SK-N-SH (cell line): ENCODE measurements at regions not wholly inside any gene's neighbourhood (a gene's known extent, or its start where the extent isn't known, plus 50 kb on each side); places are given as distances from the start of the nearest gene placed in this dataset.

Source experiments
- CTCF ChIA-PET: fragments of 300-600, 350-600 bp; formaldehyde crosslinking; extraction: SDS; loops from one replicate; lab custom pipeline; 2021; lab: Yijun Ruan, JAX
- POLR2A ChIA-PET: fragments of 350-600 bp; sonication (Branson Sonifier 250); formaldehyde crosslinking; extraction: SDS; loops from one replicate; lab custom pipeline; 2020; ENCODE audit warnings: antibody characterized with exemption, inconsistent platforms; lab: Yijun Ruan, JAX
- DNase-seq: peaks from one replicate; pipeline ENCODE4 v3.0.0; 2012
- H2AFZ ChIP-seq: fragments of 200-600 bp; sonication (generic); 2 replicates; pipeline ENCODE4 v1.8.1; 2016; ENCODE audit warnings: antibody characterized with exemption, mild to moderate bottlenecking, low read depth
- H3F3A ChIP-seq: fragments of 200-600 bp; sonication (generic); replicated peaks from 2 replicates; pipeline ENCODE3; 2016; ENCODE audit warnings: antibody characterized with exemption, mild to moderate bottlenecking; ENCODE audit not compliant: insufficient read depth
- H3K27ac ChIP-seq, 2 experiments: fragments of 200-500 bp in 1 of 2; fragments of 200-600 bp in 1 of 2; sonication (Bioruptor generic) in 1 of 2; sonication (generic), shearing (Covaris generic) in 1 of 2; 2 replicates each; pipeline versions ENCODE4 v1.5.1 to v1.6.1; 2014 to 2016; ENCODE audit warnings: low read depth in 2 of 2, inconsistent platforms in 1 of 2, low read length in 1 of 2, mild to moderate bottlenecking in 1 of 2, mixed read lengths in 1 of 2
- H3K27me3 ChIP-seq: fragments of 200-600 bp; sonication (generic), shearing (Covaris generic); 2 replicates; pipeline ENCODE4 v1.6.1; 2016; ENCODE audit warnings: mixed run types; ENCODE audit not compliant: insufficient read depth
- H3K36me3 ChIP-seq, 2 experiments: fragments of 200-500 bp in 1 of 2; fragments of 200-600 bp in 1 of 2; sonication (Bioruptor generic) in 1 of 2; sonication (generic) in 1 of 2; replicated peaks in 1 of 2; 2 replicates each; pipeline versions ENCODE3 to v1.5.1; 2014 to 2016; ENCODE audit warnings: low read length in 1 of 2, mild to moderate bottlenecking in 1 of 2; ENCODE audit not compliant: insufficient read depth in 2 of 2, control insufficient read depth in 1 of 2
- H3K4me1 ChIP-seq, 2 experiments: fragments of 200-500 bp in 1 of 2; fragments of 200-600 bp in 1 of 2; sonication (Bioruptor generic) in 1 of 2; sonication (generic), shearing (Covaris generic) in 1 of 2; 2 replicates each; pipeline versions ENCODE4 v1.5.1 to v1.6.1; 2014 to 2016; ENCODE audit warnings: low read depth in 1 of 2, low read length in 1 of 2, mixed run types in 1 of 2; ENCODE audit not compliant: insufficient read depth in 2 of 2, control insufficient read depth in 1 of 2
- H3K4me2 ChIP-seq: fragments of 200-600 bp; sonication (generic), shearing (Covaris generic); 2 replicates; pipeline ENCODE4 v1.6.1; 2017; ENCODE audit warnings: mixed run types
- H3K4me3 ChIP-seq, 2 experiments: fragments of 200-500 bp in 1 of 2; fragments of 200-600 bp in 1 of 2; sonication (Bioruptor generic) in 1 of 2; sonication (generic), shearing (Covaris generic) in 1 of 2; 2 replicates each; pipeline versions ENCODE4 v1.5.1 to v1.8.1; 2014 to 2016; ENCODE audit warnings: low read depth in 2 of 2, inconsistent platforms in 1 of 2, low read length in 1 of 2, mild to moderate bottlenecking in 1 of 2, mixed read lengths in 1 of 2, moderate library complexity in 1 of 2
- H3K79me2 ChIP-seq: fragments of 200-600 bp; sonication (generic); 2 replicates; pipeline ENCODE4 v1.8.1; 2017; ENCODE audit warnings: mild to moderate bottlenecking; ENCODE audit not compliant: insufficient read depth
- H3K9ac ChIP-seq: fragments of 200-600 bp; sonication (generic); 2 replicates; pipeline ENCODE4 v1.6.1; 2017; ENCODE audit warnings: mixed run types
- H3K9me2 ChIP-seq: fragments of 200-600 bp; sonication (generic); 2 replicates; pipeline ENCODE4 v1.6.1; 2017; ENCODE audit warnings: mixed run types
- H3K9me3 ChIP-seq: fragments of 200-600 bp; sonication (generic); 2 replicates; pipeline ENCODE4 v1.6.1; 2017; ENCODE audit warnings: mixed run types, mild to moderate bottlenecking, moderate library complexity
- H4K20me1 ChIP-seq: fragments of 200-600 bp; sonication (generic); 2 replicates; pipeline ENCODE4 v1.6.1; 2017; ENCODE audit warnings: mild to moderate bottlenecking, mixed run types; ENCODE audit not compliant: insufficient read depth
- ELF1 ChIP-seq: IDR thresholded peaks from 2 replicates; pipeline ENCODE4 v1.4.0; 2012
- FOXM1 ChIP-seq: IDR thresholded peaks from 2 replicates; pipeline ENCODE4 v1.4.0; 2012; ENCODE audit warnings: low read depth, mild to moderate bottlenecking
- JUND ChIP-seq: IDR thresholded peaks from 2 replicates; pipeline ENCODE4 v1.4.0; 2012
- MEF2A ChIP-seq: IDR thresholded peaks from 2 replicates; pipeline ENCODE4 v1.4.0; 2012; ENCODE audit warnings: low read depth, borderline replicate concordance
- NFIC ChIP-seq: IDR thresholded peaks from 2 replicates; pipeline ENCODE4 v1.4.0; 2012; ENCODE audit warnings: borderline replicate concordance
- RAD21 ChIP-seq: IDR thresholded peaks from 2 replicates; pipeline ENCODE4 v1.6.1; 2012; ENCODE audit warnings: mild to moderate bottlenecking, low read length
- RCOR1 ChIP-seq: fragments of 150-350 bp; IDR thresholded peaks from 2 replicates; pipeline ENCODE4 v1.6.1; 2017; ENCODE audit warnings: antibody characterized with exemption, low read length
- RXRA ChIP-seq: IDR thresholded peaks from 2 replicates; pipeline ENCODE4 v1.4.0; 2012; ENCODE audit warnings: low read depth, mild to moderate bottlenecking, borderline replicate concordance
- SIN3A ChIP-seq: IDR thresholded peaks from 2 replicates; pipeline ENCODE4 v1.6.1; 2012; ENCODE audit warnings: low read depth, mild to moderate bottlenecking, low read length, moderate library complexity, borderline replicate concordance
- SMC3 ChIP-seq: IDR thresholded peaks from 2 replicates; pipeline ENCODE4 v1.6.1; 2012; ENCODE audit warnings: low read depth, low read length, improper control_type of control experiment
- TCF12 ChIP-seq: IDR thresholded peaks from 2 replicates; pipeline ENCODE4 v1.4.0; 2012
- TEAD4 ChIP-seq: IDR thresholded peaks from 2 replicates; pipeline ENCODE4 v1.4.0; 2012; ENCODE audit warnings: mild to moderate bottlenecking, borderline replicate concordance; ENCODE audit not compliant: insufficient read depth
- USF1 ChIP-seq: IDR thresholded peaks from 2 replicates; pipeline ENCODE4 v1.4.0; 2012; ENCODE audit warnings: low read depth, borderline replicate concordance
- YY1 ChIP-seq: IDR thresholded peaks from 2 replicates; pipeline ENCODE4 v1.4.0; 2012; ENCODE audit warnings: low read depth, mild to moderate bottlenecking
- WGBS: methylation state at CpG from one replicate; pipeline ENCODE4 v1.1.6; 2017; ENCODE audit warnings: low lambda C conversion rate; 5-methylcytosine and 5-hydroxymethylcytosine counted together
- TF ChIP-seq, protein P1 (sequence below): fragments of 150-350 bp; IDR thresholded peaks from 2 replicates; pipeline ENCODE4 v1.6.1; 2016; ENCODE audit warnings: mild to moderate bottlenecking, low read depth, low read length
- TF ChIP-seq, protein P2 (sequence below): IDR thresholded peaks from 2 replicates; pipeline ENCODE4 v1.4.0; 2012; ENCODE audit warnings: low read depth, borderline replicate concordance

DNA sequence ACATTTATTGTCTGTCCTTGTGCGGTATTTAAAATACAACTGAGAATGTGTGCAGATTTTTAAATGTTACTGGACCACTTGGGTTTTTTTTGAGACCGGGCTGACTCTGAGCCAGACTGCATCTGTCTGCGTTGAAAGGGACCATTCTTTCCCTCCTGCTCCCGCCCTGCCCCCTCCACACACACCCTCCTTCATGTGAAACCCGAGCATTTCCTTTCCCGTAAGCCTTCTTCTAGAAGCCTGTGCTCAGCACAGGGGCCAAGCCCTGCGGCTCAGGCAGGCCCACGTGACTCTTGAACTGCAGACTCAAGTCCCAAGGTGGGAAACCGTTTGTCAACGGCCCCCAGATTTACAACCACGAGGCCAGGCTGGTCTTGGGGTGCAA, 82.7 kb upstream of the FOXC1 start:
- H3K27me3 ChIP-seq, result peaks cover 26% of the 10 kb centered on the region
- no peaks in the 10 kb centered on the region for H4K20me1 ChIP-seq
- POLR2A ChIA-PET, result no interaction called here
- CTCF ChIA-PET, result interaction anchor here (1.2 kb wide), 1 partner anchor 9 kb away, joined by 3 read pairs; no protein-coding TSS in a partner anchor
- 24% methylated on average over 11 of the region's 11 CpGs for WGBS
- H3K27ac ChIP-seq, result no peak overlapping the region
- TF ChIP-seq SMC3 (no peak), USF1 (peak; percentile 78)
- no peak for DNase-seq
- H3K9me3 ChIP-seq, result no peaks in the 10 kb centered on the region
- no peaks in the 10 kb centered on the region for H3K79me2 ChIP-seq
- no peak overlapping the region for H3K9ac ChIP-seq
- H3F3A ChIP-seq, result no peaks in the 10 kb centered on the region
- H3K4me3 ChIP-seq, result no peak overlapping the region
- H3K36me3 ChIP-seq, result no peaks in the 10 kb centered on the region
- peaks cover 0 to 2% of the 10 kb centered on the region in 2 experiments; a peak in 1 of 4 replicates for H3K4me1 ChIP-seq
- no peak overlapping the region for H2AFZ ChIP-seq
- H3K4me2 ChIP-seq, result no peak overlapping the region
- no peaks in the 10 kb centered on the region for H3K9me2 ChIP-seq

DNA sequence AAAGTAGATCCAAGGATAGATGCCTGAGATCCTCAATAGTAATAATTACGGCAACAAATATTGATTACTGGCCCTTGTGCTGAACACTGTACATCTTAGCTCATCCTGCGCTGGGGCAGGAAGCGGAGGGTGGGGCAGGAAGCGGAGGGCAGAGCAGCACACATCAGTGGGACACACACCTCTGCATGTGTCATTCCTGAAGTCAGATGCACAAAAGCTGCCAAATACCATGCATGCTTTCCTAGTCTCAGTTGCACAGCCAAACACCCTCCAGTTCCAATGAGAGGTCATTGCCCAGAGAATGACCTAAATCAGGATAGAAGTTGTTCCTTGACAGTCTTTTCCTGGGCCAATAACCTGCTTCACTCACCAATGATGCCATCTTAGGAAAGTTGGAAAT, 74.4 kb upstream of the FOXC1 start:
- Histone ChIP-seq H3K79me2 (no peaks in the 10 kb centered on the region), H3K4me2 (no peak overlapping the region), H3K36me3 (no peaks in the 10 kb centered on the region), H3K9ac (no peak overlapping the region), H3K9me2 (no peaks in the 10 kb centered on the region), H3K4me3 (no peak overlapping the region), H3K27me3 (peaks cover 23% of the 10 kb centered on the region; the same call in 1 of the 2 replicates), H3K9me3 (no peaks in the 10 kb centered on the region), H3K27ac (no peak overlapping the region), H4K20me1 (no peaks in the 10 kb centered on the region), H3F3A (no peaks in the 10 kb centered on the region), H2AFZ (no peak overlapping the region; the same call in 1 of the 2 replicates), H3K4me1 (no peaks in the 10 kb centered on the region)
- no peak for DNase-seq
- ChIA-PET POLR2A (no interaction called here), CTCF (interaction anchor here (2.1 kb wide), 1 partner anchor 11 kb away, joined by 5 read pairs; no protein-coding TSS in a partner anchor)
- TF ChIP-seq RAD21, result no peak
- WGBS, result 29% methylated on average over 4 of the region's 4 CpGs

DNA sequence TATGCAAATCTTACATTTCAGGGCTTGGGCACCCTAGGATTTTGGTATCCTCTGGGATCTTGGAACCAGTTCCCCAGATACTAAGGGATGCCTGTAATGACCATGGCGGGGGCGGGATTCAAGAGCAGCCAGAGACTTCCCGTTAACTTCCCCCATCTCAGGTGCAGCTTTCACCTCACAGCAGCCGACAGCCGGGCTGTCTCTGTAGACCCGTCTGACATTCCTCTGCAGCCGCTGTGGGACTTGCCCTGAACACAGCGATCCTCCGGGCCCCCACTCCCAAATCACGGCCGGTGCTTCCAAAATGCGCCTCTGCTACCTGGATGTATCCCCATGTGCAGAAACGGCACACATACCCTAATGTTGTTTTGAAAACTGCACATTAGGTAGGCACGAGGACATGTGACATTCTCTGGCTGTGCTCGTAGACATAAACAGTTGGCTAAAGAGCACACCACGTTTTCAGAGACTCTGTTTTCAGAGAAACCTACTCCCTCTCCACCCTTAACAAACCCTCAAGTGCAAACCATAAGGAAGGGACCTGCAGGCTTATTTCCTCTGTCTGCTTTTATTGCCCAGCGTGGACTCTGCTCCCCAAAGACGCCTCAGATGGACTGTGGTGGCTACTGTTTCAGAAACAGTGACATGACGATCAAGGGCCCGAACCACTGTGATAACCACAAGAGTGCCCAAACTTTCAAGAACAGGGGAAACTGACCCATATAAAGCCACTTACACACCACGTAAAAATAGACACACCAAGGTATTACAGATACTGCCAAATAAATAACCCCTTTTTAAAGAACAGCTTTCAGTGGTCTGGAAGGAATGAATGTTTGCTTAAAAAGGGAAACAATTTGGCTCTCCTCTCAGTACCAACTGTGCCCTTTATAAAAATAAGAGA, 72.9 kb upstream of the FOXC1 start:
- Histone ChIP-seq H3K9me3 (no peaks in the 10 kb centered on the region), H4K20me1 (no peaks in the 10 kb centered on the region), H3K27me3 (peaks cover 23% of the 10 kb centered on the region; the same call in 1 of the 2 replicates), H2AFZ (no peak overlapping the region), H3K4me1 (no peaks in the 10 kb centered on the region), H3K9me2 (no peaks in the 10 kb centered on the region), H3K4me3 (no peak overlapping the region), H3K27ac (no peak overlapping the region), H3K9ac (no peak overlapping the region), H3K4me2 (no peak overlapping the region), H3K79me2 (no peaks in the 10 kb centered on the region), H3F3A (no peaks in the 10 kb centered on the region), H3K36me3 (no peaks in the 10 kb centered on the region)
- 7% methylated on average over 20 of the region's 21 CpGs for WGBS
- TF ChIP-seq TCF12 (no peak), ELF1 (no peak), JUND (no peak), YY1 (no peak), FOXM1 (no peak), USF1 (no peak), SIN3A (no peak), RXRA (no peak), MEF2A (no peak), SMC3 (no peak), RCOR1 (no peak), NFIC (no peak), TEAD4 (no peak)
- TF ChIP-seq, protein P1, sequence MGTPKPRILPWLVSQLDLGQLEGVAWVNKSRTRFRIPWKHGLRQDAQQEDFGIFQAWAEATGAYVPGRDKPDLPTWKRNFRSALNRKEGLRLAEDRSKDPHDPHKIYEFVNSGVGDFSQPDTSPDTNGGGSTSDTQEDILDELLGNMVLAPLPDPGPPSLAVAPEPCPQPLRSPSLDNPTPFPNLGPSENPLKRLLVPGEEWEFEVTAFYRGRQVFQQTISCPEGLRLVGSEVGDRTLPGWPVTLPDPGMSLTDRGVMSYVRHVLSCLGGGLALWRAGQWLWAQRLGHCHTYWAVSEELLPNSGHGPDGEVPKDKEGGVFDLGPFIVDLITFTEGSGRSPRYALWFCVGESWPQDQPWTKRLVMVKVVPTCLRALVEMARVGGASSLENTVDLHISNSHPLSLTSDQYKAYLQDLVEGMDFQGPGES, result no peak
- TF ChIP-seq, protein P2, sequence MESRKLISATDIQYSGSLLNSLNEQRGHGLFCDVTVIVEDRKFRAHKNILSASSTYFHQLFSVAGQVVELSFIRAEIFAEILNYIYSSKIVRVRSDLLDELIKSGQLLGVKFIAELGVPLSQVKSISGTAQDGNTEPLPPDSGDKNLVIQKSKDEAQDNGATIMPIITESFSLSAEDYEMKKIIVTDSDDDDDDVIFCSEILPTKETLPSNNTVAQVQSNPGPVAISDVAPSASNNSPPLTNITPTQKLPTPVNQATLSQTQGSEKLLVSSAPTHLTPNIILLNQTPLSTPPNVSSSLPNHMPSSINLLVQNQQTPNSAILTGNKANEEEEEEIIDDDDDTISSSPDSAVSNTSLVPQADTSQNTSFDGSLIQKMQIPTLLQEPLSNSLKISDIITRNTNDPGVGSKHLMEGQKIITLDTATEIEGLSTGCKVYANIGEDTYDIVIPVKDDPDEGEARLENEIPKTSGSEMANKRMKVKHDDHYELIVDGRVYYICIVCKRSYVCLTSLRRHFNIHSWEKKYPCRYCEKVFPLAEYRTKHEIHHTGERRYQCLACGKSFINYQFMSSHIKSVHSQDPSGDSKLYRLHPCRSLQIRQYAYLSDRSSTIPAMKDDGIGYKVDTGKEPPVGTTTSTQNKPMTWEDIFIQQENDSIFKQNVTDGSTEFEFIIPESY, result no peak
- POLR2A ChIA-PET, result no interaction called here
- CTCF ChIA-PET, result interaction anchor here (2.1 kb wide), 1 partner anchor 13 kb away, joined by 5 read pairs; no protein-coding TSS in a partner anchor
- no peak for DNase-seq
